Fibroblast of the aortic adventitia (primary cell): ENCODE measurements at regions not wholly inside any gene's neighbourhood (a gene's known extent, or its start where the extent isn't known, plus 50 kb on each side); places are given as distances from the start of the nearest gene placed in this dataset.
A peak's percentile ranks its signal among the peaks of the same experiment; 100 is the strongest.

Experiments used
- DNase-seq: peaks from one replicate; pipeline ENCODE4 v3.0.0-alpha.2; 2010; ENCODE audit warnings: low read depth
- H3K4me3 ChIP-seq: 2 replicates; pipeline ENCODE4 v1.5.1; 2011; ENCODE audit warnings: low read depth, mild to moderate bottlenecking, control low read depth, low read length, moderate library complexity
- CTCF ChIP-seq: IDR thresholded peaks from 2 replicates; pipeline ENCODE4 v1.5.1; 2011; ENCODE audit warnings: mild to moderate bottlenecking, low read length, control low read depth, inconsistent platforms; ENCODE audit not compliant: insufficient read depth

- TF ChIP-seq CTCF: no peak
- DNase-seq: no peak
- no peak overlapping the region for H3K4me3 ChIP-seq
Measured at GRCh38 chr3:8290611-8291010, 211.0 kb upstream of the LMCD1 start.

- no peak for DNase-seq
- H3K4me3 ChIP-seq: no peak overlapping the region
- TF ChIP-seq CTCF: no peak
Measured at GRCh38 chr3:8296461-8296860, 205.2 kb upstream of the LMCD1 start.

GRCh38 chr3:8298021-8298954 lies 203.3 kb upstream of the LMCD1 start:
- TF ChIP-seq CTCF: no peak
- DNase-seq: no peak
- H3K4me3 ChIP-seq: no peak overlapping the region

GRCh38 chr3:8301977-8302735 lies 199.5 kb upstream of the LMCD1 start:
- DNase-seq: peak; percentile 75
- peak; percentile 69 for TF ChIP-seq CTCF
- no peak overlapping the region for H3K4me3 ChIP-seq

GRCh38 chr3:8303466-8303865 lies 198.2 kb upstream of the LMCD1 start:
- DNase-seq: no peak
- no peak overlapping the region for H3K4me3 ChIP-seq
- no peak for TF ChIP-seq CTCF

GRCh38 chr3:8305371-8305770 lies 196.3 kb upstream of the LMCD1 start:
- H3K4me3 ChIP-seq: no peak overlapping the region
- DNase-seq: no peak
- no peak for TF ChIP-seq CTCF
